Brain pericyte (primary cell): ENCODE measurements at regions not wholly inside any gene's neighbourhood (a gene's known extent, or its start where the extent isn't known, plus 50 kb on each side); places are given as distances from the start of the nearest gene placed in this dataset.
"Not testable (repeated sequence)": the region's sequence is repeated elsewhere in the genome, so short reads cannot be mapped to it uniquely, and the experiment has no call there.

Source experiments
- DNase-seq: peaks from one replicate; pipeline ENCODE4 v3.0.0-alpha.2; 2012; ENCODE audit warnings: low read depth, low spot score

DNA sequence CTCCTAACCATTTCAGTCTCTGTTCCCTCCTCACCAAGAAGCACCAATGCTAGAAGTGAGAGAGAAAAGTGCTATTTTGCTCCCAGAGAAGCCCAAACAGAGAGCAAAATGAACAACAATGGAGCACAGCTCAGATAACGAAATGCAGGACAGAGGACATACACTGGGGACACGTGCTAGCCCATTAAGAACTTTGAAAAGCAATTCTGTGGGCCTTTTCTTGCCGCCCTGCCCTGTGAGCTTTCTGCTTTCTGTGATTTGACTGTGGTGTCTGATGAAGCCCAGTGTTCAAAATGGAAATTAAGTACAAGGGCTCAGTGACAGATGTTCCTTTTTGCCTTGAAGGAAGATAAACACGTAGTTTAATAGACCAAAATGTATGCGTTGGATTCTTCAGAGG lies 130.8 kb downstream of the S1PR1 start:
- DNase-seq, result no peak

GRCh38 chr1:101370488-101370887 lies 133.7 kb downstream of the S1PR1 start:
- no peak for DNase-seq

GRCh38 chr1:101371259-101371658 lies 134.4 kb downstream of the S1PR1 start:
- DNase-seq, result no peak

DNA sequence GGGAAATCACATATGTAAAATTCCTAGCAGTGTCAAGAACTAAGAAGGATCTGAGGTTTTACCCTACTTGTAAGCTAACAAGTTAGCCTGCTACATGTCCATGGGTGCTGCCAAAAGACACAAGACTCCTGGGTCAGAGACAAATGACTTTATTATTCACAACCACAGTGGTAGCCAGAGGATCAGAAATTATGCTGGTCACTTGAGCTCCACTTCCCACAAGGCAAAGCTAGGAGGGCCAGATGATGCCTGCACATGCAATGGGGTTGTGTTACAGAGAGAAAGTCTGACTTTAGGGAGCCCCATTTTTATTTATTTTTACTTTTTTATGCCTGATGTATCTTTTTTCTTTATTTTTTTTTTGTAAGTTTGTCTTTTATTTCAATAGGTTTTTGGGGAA lies 136.8 kb downstream of the S1PR1 start:
- DNase-seq, result no peak

DNA sequence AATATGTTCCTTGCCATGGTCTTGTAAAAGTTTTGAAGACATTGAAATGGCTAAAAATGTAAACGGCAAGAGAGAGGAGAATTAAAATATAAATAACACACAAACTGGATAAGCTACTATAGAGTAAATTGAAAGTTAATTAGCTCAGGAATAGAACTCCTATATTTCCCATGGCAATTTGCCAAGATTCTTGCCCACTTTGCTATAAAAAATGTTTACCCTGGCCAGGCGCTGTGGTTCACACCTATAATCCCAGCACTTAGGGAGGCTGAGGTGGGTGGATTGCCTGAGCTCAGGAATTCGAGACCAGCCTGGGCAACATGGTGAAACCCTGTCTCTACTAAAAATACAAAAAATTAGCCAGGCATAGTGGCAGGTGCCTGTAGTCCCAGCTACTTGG lies 138.6 kb downstream of the S1PR1 start:
- DNase-seq, result not testable (repeated sequence)

DNA sequence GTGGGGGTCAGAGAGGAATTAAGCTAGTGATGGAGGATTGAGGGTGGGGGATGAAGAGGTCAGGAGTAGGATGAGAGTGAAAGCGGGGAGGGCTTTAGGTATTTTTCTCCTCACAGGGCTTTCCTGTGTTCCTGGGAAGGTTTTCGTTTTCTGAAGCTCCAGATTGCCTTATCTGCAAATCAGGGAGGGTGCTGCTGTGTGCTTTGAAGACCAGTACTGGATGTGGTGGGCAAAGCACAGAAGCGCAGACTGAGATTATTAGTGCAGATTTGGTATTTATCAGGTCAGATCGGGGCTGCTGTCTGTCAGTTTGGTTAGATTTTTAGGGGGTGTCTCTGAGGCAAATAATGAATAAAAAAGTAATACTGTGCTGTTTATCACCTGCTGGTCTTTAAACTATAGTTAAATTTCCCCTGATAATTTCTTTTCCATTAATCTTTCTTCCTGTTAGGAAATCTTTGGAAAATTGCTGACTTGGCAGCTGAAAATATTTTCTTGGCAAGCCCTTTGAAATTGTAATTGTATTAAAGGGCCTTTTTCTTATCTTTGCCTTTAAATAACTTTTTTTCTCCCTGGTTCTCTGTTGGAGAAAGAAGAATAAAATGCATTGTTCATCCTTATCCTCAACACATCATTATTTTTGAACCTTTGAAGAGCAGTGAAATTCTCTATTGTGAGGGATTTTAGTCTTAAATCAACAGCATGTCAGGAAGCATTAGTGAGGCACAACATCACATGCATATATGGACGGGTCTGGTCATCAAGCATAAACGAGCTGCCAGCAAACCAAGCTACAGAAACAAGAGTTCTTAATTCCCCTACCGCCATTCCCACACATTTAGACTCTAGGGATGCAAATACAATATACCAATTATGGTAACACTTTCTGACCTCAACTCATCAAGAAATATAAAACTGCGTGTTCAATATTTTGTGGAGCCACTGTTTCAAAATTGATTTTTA lies 139.6 kb downstream of the S1PR1 start:
- no peak for DNase-seq

DNA sequence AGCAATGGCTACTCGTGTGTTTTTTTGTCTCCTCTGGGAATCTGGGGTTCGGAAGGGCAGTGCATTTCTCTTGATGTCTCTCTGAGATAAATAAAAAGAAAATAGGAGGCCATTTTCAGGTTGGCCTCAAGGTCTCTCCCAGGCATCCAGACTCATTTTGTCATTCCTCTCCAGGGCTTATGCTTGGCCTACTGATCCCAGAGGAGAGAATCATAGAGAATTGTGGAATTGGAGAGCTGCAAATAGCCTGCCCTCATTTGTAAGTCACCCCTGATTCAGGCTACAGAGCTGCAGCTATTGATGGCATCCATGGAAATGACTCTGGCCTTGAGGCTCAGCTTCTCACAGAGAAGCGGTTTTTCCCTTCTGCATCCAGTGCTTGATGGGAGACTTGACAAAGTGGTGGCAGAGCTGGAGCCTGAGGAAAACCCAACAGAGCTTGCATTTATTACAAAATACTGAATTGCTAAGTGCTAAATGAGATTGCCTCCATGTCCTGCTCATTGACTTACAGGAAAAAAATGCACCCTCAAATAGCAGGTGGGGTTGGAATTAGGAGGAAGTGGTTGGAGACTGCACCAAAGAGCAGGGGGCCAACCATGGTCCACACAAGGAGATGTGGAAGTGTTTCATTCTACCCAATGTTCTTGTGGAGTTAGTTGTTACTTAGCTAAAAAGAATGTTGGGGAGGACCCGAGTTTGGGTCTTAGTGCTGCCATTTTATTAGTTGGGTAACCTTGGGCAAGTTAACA lies 140.4 kb downstream of the S1PR1 start:
- DNase-seq, result no peak

- DNase-seq, result no peak
These were observed 142.2 kb downstream of the S1PR1 start for GRCh38 chr1:101379037-101379436.

GRCh38 chr1:101379950-101380349 lies 143.1 kb downstream of the S1PR1 start:
- DNase-seq, result no peak

- DNase-seq, result no peak
These were observed 145.3 kb downstream of the S1PR1 start for GRCh38 chr1:101382135-101382534.

DNA sequence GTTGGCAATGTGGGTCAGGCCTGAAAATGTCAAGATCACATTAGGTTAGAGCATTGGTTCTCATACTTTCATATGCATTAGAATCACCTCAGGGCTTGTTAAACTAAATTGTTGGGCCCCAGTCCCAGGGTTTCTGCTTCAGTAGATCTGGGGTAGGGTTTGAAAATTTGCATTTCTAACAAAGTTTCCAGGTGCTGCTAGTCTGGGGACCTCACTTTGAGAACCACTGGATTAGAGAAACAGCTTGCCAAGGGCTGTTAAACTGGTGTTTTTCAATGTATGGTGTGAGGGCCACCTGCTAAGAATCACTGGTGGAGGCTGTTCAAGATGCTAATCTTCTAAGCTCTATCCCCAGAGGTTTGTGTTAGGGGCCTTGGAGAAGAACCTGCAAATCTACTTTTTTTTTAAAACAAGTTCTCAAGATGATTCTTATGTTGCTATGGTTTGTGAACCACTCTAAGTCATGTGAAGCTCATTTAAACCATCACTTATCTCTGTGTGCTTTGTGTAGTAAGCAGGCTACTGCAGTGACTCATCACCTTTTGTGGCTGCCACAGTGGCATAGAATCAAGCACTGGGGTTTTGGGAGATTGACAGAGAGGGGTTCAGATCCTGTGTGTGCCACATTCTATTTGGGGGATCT lies 152.2 kb downstream of the S1PR1 start:
- DNase-seq, result no peak

DNA sequence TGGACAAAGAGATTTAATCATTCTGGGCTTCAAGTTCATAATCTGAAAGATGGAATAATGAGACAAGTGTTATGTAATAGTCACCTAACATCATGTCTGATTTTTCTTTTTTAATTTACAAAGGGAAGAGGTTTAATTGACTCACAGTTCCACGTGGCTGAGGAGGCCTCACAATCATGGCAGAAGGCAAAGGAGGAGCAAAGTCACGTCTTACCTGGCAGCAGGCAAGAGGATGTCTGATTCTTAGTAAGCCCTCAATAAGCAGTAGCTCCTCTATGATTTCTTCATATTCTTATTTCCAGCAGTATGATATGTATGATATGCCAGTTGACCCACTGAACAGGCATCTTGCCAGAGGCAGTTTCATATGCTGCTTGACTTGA lies 152.7 kb downstream of the S1PR1 start:
- DNase-seq, result no peak

DNA sequence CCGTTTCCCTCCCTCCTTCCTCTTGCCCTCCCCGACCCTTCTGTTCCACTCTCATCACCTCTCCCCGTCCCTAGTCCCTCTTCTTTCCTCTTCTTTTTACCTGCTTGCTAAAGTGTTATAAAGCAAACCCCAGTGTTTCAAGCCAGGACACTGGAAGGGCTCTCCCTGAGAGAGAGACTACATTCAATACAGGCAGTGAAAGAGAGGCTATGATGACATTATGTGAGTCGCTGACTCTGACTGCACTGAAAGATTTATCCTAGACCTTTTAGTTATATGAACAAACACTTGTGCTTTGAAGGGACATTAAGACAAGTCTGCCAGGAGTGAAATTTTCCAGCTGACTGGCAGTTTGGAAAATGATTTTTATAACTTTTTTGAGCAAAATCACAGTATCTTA lies 155.7 kb downstream of the S1PR1 start:
- DNase-seq, result no peak

- no peak for DNase-seq
These were observed 157.2 kb downstream of the S1PR1 start for GRCh38 chr1:101394041-101394440.

GRCh38 chr1:101399222-101399621 lies 162.4 kb downstream of the S1PR1 start:
- DNase-seq, result no peak

GRCh38 chr1:101406271-101406670 lies 169.5 kb downstream of the S1PR1 start:
- no peak for DNase-seq

DNA sequence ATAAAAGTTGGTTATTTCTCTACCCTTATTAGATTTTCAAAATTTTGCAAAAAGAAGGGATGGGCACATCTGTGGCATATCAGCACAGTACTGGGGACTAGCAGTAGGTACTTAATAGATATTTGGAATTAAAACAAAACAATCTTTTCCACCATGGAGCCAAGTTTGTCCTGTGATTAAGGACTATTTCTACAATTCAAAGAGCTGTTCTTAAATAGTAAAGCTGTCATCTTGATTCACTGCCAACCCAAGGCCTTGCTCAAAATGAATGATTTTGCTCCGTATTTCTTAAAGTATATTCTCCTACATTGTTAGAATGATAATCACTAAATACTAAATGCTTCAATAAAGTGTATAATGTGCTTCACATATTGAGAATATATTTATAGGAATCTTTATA lies 169.9 kb downstream of the S1PR1 start:
- no peak for DNase-seq

- DNase-seq, result no peak
These were observed 170.8 kb downstream of the S1PR1 start for GRCh38 chr1:101407505-101408211.

DNA sequence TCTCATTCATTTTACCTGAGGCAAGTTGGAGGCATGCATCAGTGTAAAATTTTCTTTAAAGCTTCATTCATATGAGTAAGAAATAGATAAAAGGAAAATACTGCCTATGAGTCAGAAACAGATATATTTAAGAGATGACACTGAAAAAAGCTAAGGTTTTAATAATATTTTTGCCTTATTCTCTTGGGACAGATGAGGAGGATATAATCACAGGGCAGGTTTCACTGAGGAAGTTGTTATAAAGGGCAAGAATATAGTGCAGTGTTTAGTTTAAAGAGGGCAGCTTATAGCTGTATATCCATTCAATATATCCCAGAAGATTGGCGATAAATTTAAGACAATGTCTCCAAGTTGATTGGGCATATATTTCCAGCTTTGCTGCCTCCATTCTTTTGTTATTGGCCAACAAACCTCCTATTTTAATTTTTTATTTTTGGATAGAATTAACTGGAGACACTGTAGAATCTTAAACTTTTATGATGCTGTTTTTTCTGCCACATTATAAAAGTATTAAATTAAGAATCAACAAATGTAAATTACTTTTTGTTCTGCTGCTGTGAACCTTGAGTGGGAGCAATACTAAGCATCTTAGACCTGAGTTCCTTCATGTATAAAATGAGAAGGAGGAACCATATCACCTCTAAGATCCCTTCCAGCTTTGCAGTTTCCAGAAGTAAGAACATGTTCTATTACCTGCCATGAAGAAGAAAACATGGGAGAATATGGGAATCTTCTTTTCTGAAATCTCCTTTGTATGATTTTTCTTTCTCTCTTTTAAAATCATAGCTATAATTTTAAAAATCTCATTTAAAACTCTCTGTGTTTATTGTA lies 171.6 kb downstream of the S1PR1 start:
- DNase-seq, result no peak

GRCh38 chr1:101409102-101409501 lies 172.3 kb downstream of the S1PR1 start:
- DNase-seq, result no peak
